GM21737 (cell line): ENCODE measurements at regions not wholly inside any gene's neighbourhood (a gene's known extent, or its start where the extent isn't known, plus 50 kb on each side); places are given as distances from the start of the nearest gene placed in this dataset.

Source experiments
- ATAC-seq: cut with Tn5 transposase; IDR thresholded peaks from one replicate; pipeline ENCODE4 v1.9.1; 2021; ENCODE audit warnings: mild to moderate bottlenecking, moderate library complexity; ENCODE audit not compliant: unreplicated experiment

- no peak for ATAC-seq
Observed at GRCh38 chr17:34154961-34155730, 99.9 kb upstream of the CCL2 start.

- no peak for ATAC-seq
Observed at GRCh38 chr17:34155947-34156346, 99.1 kb upstream of the CCL2 start.

GRCh38 chr17:34156401-34156740, 98.7 kb upstream of the CCL2 start:
- no peak for ATAC-seq

GRCh38 chr17:34156741-34157589, 98.1 kb upstream of the CCL2 start:
- no peak for ATAC-seq

GRCh38 chr17:34161690-34162089, 93.4 kb upstream of the CCL2 start:
- no peak for ATAC-seq

- ATAC-seq, result no peak
Observed at GRCh38 chr17:34163123-34163522, 92.0 kb upstream of the CCL2 start.

- no peak for ATAC-seq
Observed at GRCh38 chr17:34163646-34164045, 91.4 kb upstream of the CCL2 start.

- no peak for ATAC-seq
Observed at GRCh38 chr17:34164837-34165236, 90.2 kb upstream of the CCL2 start.

- ATAC-seq, result no peak
Observed at GRCh38 chr17:34166352-34166751, 88.7 kb upstream of the CCL2 start.

- ATAC-seq, result no peak
Observed at GRCh38 chr17:34167354-34167753, 87.7 kb upstream of the CCL2 start.

- ATAC-seq, result no peak
Observed at GRCh38 chr17:34168989-34169388, 86.1 kb upstream of the CCL2 start.

- ATAC-seq, result no peak
Observed at GRCh38 chr17:34169496-34169895, 85.6 kb upstream of the CCL2 start.

GRCh38 chr17:34171245-34171818, 83.8 kb upstream of the CCL2 start:
- ATAC-seq, result no peak

- ATAC-seq, result no peak
Observed at GRCh38 chr17:34172390-34172918, 82.6 kb upstream of the CCL2 start.

- ATAC-seq, result no peak
Observed at GRCh38 chr17:34173241-34173640, 81.8 kb upstream of the CCL2 start.

GRCh38 chr17:34174496-34174895, 80.6 kb upstream of the CCL2 start:
- ATAC-seq, result no peak

GRCh38 chr17:34176440-34176839, 78.6 kb upstream of the CCL2 start:
- ATAC-seq, result no peak

- ATAC-seq, result no peak
Observed at GRCh38 chr17:34177642-34178041, 77.4 kb upstream of the CCL2 start.

GRCh38 chr17:34178092-34178491, 77.0 kb upstream of the CCL2 start:
- no peak for ATAC-seq

- ATAC-seq, result no peak
Observed at GRCh38 chr17:34182036-34182803, 72.9 kb upstream of the CCL2 start.

GRCh38 chr17:34195987-34196386, 59.1 kb upstream of the CCL2 start:
- ATAC-seq, result no peak
